HG02938 (cell line): ENCODE measurements at regions not wholly inside any gene's neighbourhood (a gene's known extent, or its start where the extent isn't known, plus 50 kb on each side); places are given as distances from the start of the nearest gene placed in this dataset.
"Not testable (repeated sequence)": the region's sequence is repeated elsewhere in the genome, so short reads cannot be mapped to it uniquely, and the experiment has no call there.

ENCODE experiments used
- ATAC-seq: cut with Tn5 transposase; IDR thresholded peaks from one replicate; pipeline ENCODE4 v1.9.1; 2021; ENCODE audit warnings: mild to moderate bottlenecking, moderate library complexity; ENCODE audit not compliant: unreplicated experiment

- ATAC-seq, result no peak
Observed at GRCh38 chr2:160721089-160722040, 227.8 kb upstream of the RBMS1 start.

GRCh38 chr2:160726046-160726445 is 232.4 kb upstream of the RBMS1 start:
- no peak for ATAC-seq

GRCh38 chr2:160730296-160730995 is 236.8 kb upstream of the RBMS1 start:
- ATAC-seq, result no peak

GRCh38 chr2:160731415-160731814 is 237.8 kb upstream of the RBMS1 start:
- ATAC-seq, result no peak

- no peak for ATAC-seq
Observed at GRCh38 chr2:160731856-160732255, 238.2 kb upstream of the RBMS1 start.

- no peak for ATAC-seq
Observed at GRCh38 chr2:160735696-160736095, 242.1 kb upstream of the RBMS1 start.

GRCh38 chr2:160736148-160737028 is 242.8 kb upstream of the RBMS1 start:
- ATAC-seq, result no peak

- ATAC-seq, result no peak
Observed at GRCh38 chr2:160737247-160737646, 243.6 kb upstream of the RBMS1 start.

- ATAC-seq, result no peak
Observed at GRCh38 chr2:160741271-160741670, 247.7 kb upstream of the RBMS1 start.

- no peak for ATAC-seq
Observed at GRCh38 chr2:160741815-160742214, 248.2 kb upstream of the RBMS1 start.

GRCh38 chr2:160742667-160743066 is 249.1 kb upstream of the RBMS1 start:
- no peak for ATAC-seq

GRCh38 chr2:160747501-160748170 is 254.0 kb upstream of the RBMS1 start:
- ATAC-seq, result no peak

GRCh38 chr2:160751021-160751420 is 257.4 kb upstream of the RBMS1 start:
- ATAC-seq, result no peak

GRCh38 chr2:160752475-160753330 is 259.1 kb upstream of the RBMS1 start:
- no peak for ATAC-seq

GRCh38 chr2:160753331-160753654 is 259.7 kb upstream of the RBMS1 start:
- ATAC-seq, result no peak

- no peak for ATAC-seq
Observed at GRCh38 chr2:160753960-160754359, 260.4 kb upstream of the RBMS1 start.

GRCh38 chr2:160756481-160756880 is 262.9 kb upstream of the RBMS1 start:
- ATAC-seq, result no peak

GRCh38 chr2:160762493-160763128 is 269.0 kb upstream of the RBMS1 start:
- not testable (repeated sequence) for ATAC-seq

- ATAC-seq, result no peak
Observed at GRCh38 chr2:160783474-160783873, 289.9 kb upstream of the RBMS1 start.
